NB4 (cell line): ENCODE measurements at regions not wholly inside any gene's neighbourhood (a gene's known extent, or its start where the extent isn't known, plus 50 kb on each side); places are given as distances from the start of the nearest gene placed in this dataset.

ENCODE experiments used
- MYC ChIP-seq: IDR thresholded peaks from 2 replicates; pipeline ENCODE4 v1.6.1; 2011; ENCODE audit warnings: low read depth, low read length
- POLR2A ChIP-seq: IDR thresholded peaks from 2 replicates; pipeline ENCODE4 v1.6.1; 2011; ENCODE audit warnings: mild to moderate bottlenecking; ENCODE audit not compliant: insufficient read length; ENCODE audit errors: extremely low read depth
- TF ChIP-seq, protein P1 (sequence below): IDR thresholded peaks from one replicate; pipeline ENCODE4 v1.5.1; 2012; ENCODE audit warnings: low read depth, low read length
- TF ChIP-seq, protein P2 (sequence below): IDR thresholded peaks from 2 replicates; pipeline ENCODE4 v1.6.1; 2011; ENCODE audit warnings: low read depth, low read length

GRCh38 chr4:161186012-161186411 is 977.8 kb downstream of the FSTL5 start:
- TF ChIP-seq, protein P1, sequence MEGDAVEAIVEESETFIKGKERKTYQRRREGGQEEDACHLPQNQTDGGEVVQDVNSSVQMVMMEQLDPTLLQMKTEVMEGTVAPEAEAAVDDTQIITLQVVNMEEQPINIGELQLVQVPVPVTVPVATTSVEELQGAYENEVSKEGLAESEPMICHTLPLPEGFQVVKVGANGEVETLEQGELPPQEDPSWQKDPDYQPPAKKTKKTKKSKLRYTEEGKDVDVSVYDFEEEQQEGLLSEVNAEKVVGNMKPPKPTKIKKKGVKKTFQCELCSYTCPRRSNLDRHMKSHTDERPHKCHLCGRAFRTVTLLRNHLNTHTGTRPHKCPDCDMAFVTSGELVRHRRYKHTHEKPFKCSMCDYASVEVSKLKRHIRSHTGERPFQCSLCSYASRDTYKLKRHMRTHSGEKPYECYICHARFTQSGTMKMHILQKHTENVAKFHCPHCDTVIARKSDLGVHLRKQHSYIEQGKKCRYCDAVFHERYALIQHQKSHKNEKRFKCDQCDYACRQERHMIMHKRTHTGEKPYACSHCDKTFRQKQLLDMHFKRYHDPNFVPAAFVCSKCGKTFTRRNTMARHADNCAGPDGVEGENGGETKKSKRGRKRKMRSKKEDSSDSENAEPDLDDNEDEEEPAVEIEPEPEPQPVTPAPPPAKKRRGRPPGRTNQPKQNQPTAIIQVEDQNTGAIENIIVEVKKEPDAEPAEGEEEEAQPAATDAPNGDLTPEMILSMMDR, result no peak
- TF ChIP-seq POLR2A (no peak), MYC (no peak)
- TF ChIP-seq, protein P2, sequence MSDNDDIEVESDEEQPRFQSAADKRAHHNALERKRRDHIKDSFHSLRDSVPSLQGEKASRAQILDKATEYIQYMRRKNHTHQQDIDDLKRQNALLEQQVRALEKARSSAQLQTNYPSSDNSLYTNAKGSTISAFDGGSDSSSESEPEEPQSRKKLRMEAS, result no peak
